Common myeloid progenitor, CD34-positive (primary cell): ENCODE measurements at regions not wholly inside any gene's neighbourhood (a gene's known extent, or its start where the extent isn't known, plus 50 kb on each side); places are given as distances from the start of the nearest gene placed in this dataset.
"Not testable (repeated sequence)": the region's sequence is repeated elsewhere in the genome, so short reads cannot be mapped to it uniquely, and the experiment has no call there.

Source experiments
- CTCF ChIA-PET: fragments of 350-600 bp; sonication (Branson Sonifier 250); formaldehyde crosslinking; loops from one replicate; lab custom pipeline; 2021; ENCODE audit warnings: antibody characterized with exemption; lab: Charles Lee
- POLR2A ChIA-PET: fragments of 350-600 bp; sonication (Branson Sonifier 250); formaldehyde crosslinking; loops from one replicate; lab custom pipeline; 2021; ENCODE audit warnings: antibody characterized with exemption; lab: Charles Lee
- DNase-seq, 3 donors: peaks; one replicate each; pipeline versions ENCODE4 v3.0.0 to v3.0.0-alpha.2; 2013
- H3K27ac ChIP-seq, 2 experiments: 1 replicate in 1 of 2; 2 replicates in 1 of 2; pipeline ENCODE4 v1.7.0; 2013; ENCODE audit warnings: inconsistent platforms in 2 of 2, low read length in 2 of 2, mild to moderate bottlenecking in 2 of 2, low read depth in 1 of 2, moderate library complexity in 1 of 2; ENCODE audit not compliant: severe bottlenecking in 2 of 2, insufficient read depth in 1 of 2, poor library complexity in 1 of 2
- H3K27me3 ChIP-seq, 5 experiments: replicated peaks in 2 of 5; 1 replicate in 3 of 5; 2 replicates in 2 of 5; pipeline versions ENCODE4 v1.6.1 to v1.7.0; 2013; ENCODE audit warnings: low read length in 4 of 5, mild to moderate bottlenecking in 2 of 5, moderate library complexity in 2 of 5, inconsistent platforms in 1 of 5; ENCODE audit not compliant: insufficient read depth in 5 of 5, control insufficient read depth in 4 of 5
- H3K36me3 ChIP-seq, 4 experiments: 1 replicate in 2 of 4; 2 replicates in 2 of 4; pipeline versions ENCODE4 v1.6.1 to v1.7.0; 2013; ENCODE audit warnings: low read length in 3 of 4, control low read depth in 1 of 4, mild to moderate bottlenecking in 1 of 4; ENCODE audit not compliant: control insufficient read depth in 4 of 4, insufficient read depth in 4 of 4
- H3K4me1 ChIP-seq, 4 experiments: 1 replicate in 3 of 4; 2 replicates in 1 of 4; pipeline versions ENCODE4 v1.6.1 to v1.7.1; 2013; ENCODE audit warnings: low read length in 3 of 4, mild to moderate bottlenecking in 3 of 4, control low read depth in 1 of 4, inconsistent platforms in 1 of 4, moderate library complexity in 1 of 4; ENCODE audit not compliant: control insufficient read depth in 4 of 4, insufficient read depth in 4 of 4; ENCODE audit errors: control extremely low read depth in 1 of 4
- H3K4me3 ChIP-seq, 7 experiments: 1 replicate in 4 of 7; 2 replicates in 3 of 7; pipeline versions ENCODE4 v1.5.1 to v1.7.0; 2013; ENCODE audit warnings: mild to moderate bottlenecking in 7 of 7, low read length in 6 of 7, moderate library complexity in 6 of 7, inconsistent platforms in 2 of 7, low read depth in 2 of 7, control low read depth in 1 of 7; ENCODE audit not compliant: insufficient read depth in 4 of 7, control insufficient read depth in 1 of 7; ENCODE audit errors: extremely low read depth in 1 of 7
- H3K9me3 ChIP-seq, 5 experiments: 1 replicate in 4 of 5; 2 replicates in 1 of 5; pipeline versions ENCODE4 v1.6.1 to v1.7.1; 2013; ENCODE audit warnings: low read length in 4 of 5, mild to moderate bottlenecking in 2 of 5, inconsistent platforms in 1 of 5, low read depth in 1 of 5, moderate library complexity in 1 of 5; ENCODE audit not compliant: control insufficient read depth in 4 of 5, insufficient read depth in 2 of 5; ENCODE audit errors: control extremely low read depth in 1 of 5
- WGBS: methylation state at CpG from one replicate; pipeline ENCODE4 v1.1.5; 2013; ENCODE audit not compliant: insufficient coverage; 5-methylcytosine and 5-hydroxymethylcytosine counted together

DNA sequence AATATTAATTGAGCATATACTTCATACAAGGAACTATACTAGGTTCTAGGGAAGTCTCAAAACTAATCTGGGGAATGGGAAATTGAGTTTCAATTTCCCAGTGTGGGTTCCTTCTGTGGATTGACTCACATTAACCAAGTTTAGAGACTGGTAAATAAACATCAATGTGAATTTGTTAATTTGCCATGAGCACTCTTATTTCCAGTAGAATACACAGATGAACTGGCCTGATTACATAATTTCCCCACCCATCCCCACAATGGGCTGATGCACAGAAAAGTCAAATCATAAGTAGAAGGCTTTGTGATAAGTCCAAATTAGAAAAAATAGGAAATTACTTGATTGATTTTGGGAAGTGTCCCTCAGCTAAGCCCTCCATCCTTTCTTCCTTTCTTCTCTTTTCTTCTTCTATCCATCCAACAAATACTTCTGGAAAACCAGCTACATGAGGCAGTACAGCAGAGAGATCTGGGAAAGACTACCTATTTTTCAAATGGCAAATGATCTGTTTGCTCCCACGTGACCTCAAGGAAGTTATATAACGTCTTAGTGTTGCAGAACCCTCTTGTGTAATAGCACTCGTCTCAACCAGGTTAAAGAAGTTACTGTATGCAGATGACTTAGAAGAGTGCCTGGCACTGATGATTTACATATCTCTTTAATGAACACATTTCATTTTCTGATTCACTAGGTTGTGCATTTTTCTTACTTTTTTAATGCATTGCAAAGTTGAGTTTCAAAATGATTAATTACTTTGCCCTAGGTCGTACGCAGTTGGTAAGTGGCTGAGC, 312.3 kb downstream of the SV2B start:
- H3K4me1 ChIP-seq: peaks cover 0 to 15% (median 7%) of the 10 kb centered on the region in 4 experiments
- peak in 2 of 3 donors; percentile 34 to 50 for DNase-seq
- 17% methylated on average over 2 of the region's 5 CpGs for WGBS
- H3K9me3 ChIP-seq: no peaks in the 10 kb centered on the region
- H3K36me3 ChIP-seq: no peaks in the 10 kb centered on the region
- H3K4me3 ChIP-seq: peak overlapping the region in 1 of 7 experiments; percentile 23
- ChIA-PET CTCF (interaction anchor here (1.5 kb wide), 1 partner anchor 20 kb away, joined by 4 read pairs; no protein-coding TSS in a partner anchor), POLR2A (no interaction called here)
- peaks cover 0 to 3% (median 0%) of the 10 kb centered on the region in 5 experiments for H3K27me3 ChIP-seq
- H3K27ac ChIP-seq: no peak overlapping the region

GRCh38 chr15:91413142-91413541, 313.1 kb downstream of the SV2B start:
- H3K27ac ChIP-seq: no peak overlapping the region
- ChIA-PET CTCF (interaction anchor here (0.7 to 1.5 kb wide), 2 partner anchors 21 to 111 kb away, joined by 3 to 4 read pairs; no protein-coding TSS in a partner anchor), POLR2A (no interaction called here)
- 92% methylated on average over 2 of the region's 2 CpGs for WGBS
- peaks cover 0 to 3% (median 0%) of the 10 kb centered on the region in 5 experiments for H3K27me3 ChIP-seq
- no peak for DNase-seq
- no peak overlapping the region for H3K4me3 ChIP-seq
- no peaks in the 10 kb centered on the region for H3K9me3 ChIP-seq
- H3K4me1 ChIP-seq: peaks cover 0 to 7% (median under 1%) of the 10 kb centered on the region in 4 experiments
- H3K36me3 ChIP-seq: no peaks in the 10 kb centered on the region

DNA sequence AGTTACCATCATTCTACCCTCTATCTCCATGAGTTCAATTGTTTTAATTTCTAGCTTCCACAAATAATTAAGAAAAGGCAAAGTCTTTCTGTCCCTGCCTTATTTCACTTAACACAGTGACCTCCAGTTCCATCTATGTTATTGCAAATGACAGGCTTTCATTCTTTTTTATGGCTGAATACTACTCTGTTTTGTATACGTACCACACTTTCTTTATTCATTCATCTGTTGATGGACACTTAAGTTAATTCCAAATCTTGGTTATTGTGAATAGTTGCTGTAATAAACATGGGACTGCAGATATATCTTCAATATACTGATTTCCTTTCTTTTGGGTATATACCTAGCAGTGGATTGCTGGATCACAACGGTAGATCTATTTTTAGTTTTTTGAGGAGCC, 314.1 kb downstream of the SV2B start:
- H3K4me3 ChIP-seq: no peak overlapping the region
- DNase-seq: no peak
- no CpG with 5 or more reads among the region's 2 CpGs for WGBS
- CTCF ChIA-PET: no interaction called here
- no peaks in the 10 kb centered on the region for H3K9me3 ChIP-seq
- H3K36me3 ChIP-seq: no peaks in the 10 kb centered on the region
- H3K27ac ChIP-seq: no peak overlapping the region
- peaks cover 0 to 7% (median 0%) of the 10 kb centered on the region in 4 experiments for H3K4me1 ChIP-seq
- H3K27me3 ChIP-seq: no peaks in the 10 kb centered on the region
- POLR2A ChIA-PET: no interaction called here

DNA sequence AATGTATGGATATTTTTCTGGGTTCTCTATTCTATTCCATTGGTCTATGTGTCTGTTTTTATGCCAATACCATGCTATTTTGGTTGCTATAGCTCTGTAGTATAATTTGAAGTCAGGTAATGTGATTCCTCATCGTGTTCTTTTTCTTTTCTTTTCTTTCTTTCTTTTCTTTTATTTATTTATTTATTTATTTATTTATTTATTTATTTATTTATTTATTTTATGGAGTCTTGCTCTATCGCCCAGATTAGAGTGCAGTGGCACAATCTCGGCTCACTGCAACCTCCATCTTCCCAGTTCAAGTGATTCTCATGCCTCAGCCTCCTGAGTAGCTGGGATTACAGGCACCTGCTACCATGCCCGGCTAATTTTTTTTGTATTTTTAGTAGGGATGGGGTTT, 315.2 kb downstream of the SV2B start:
- H3K4me1 ChIP-seq, H3K9me3 ChIP-seq, H3K27me3 ChIP-seq, H3K36me3 ChIP-seq, H3K4me3 ChIP-seq, CTCF ChIA-PET, H3K27ac ChIP-seq, POLR2A ChIA-PET, DNase-seq: not testable (repeated sequence)
- 100% methylated on average over 1 of the region's 4 CpGs for WGBS

DNA sequence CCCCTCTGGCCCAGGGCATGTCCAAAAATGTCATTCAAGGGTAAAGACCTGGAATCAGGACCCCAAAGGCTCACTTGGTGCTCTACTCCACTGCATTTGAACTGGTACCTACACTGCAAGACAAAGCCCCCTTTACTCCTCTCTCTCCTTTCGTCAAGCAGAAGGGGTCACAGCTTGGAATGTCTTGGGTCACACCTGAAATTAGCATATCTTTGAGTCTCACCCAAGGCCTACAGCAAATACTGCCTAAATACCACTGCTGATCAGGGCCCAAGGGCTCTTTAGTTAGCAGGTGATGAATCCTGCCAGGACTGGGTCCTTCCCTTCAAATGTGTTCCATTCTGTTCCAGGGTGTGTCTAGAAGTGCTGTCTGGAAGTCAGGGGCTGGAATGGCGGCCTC, 320.6 kb downstream of the SV2B start:
- no peaks in the 10 kb centered on the region for H3K27me3 ChIP-seq
- POLR2A ChIA-PET: no interaction called here
- DNase-seq: no peak
- H3K4me3 ChIP-seq: no peak overlapping the region
- H3K27ac ChIP-seq: no peak overlapping the region
- no peaks in the 10 kb centered on the region for H3K36me3 ChIP-seq
- peaks cover 0 to 4% (median 0%) of the 10 kb centered on the region in 5 experiments for H3K9me3 ChIP-seq
- CTCF ChIA-PET: no interaction called here
- H3K4me1 ChIP-seq: no peaks in the 10 kb centered on the region
- 100% methylated on average over 1 of the region's 2 CpGs for WGBS

GRCh38 chr15:91422797-91423196, 322.7 kb downstream of the SV2B start:
- ChIA-PET CTCF (no interaction called here), POLR2A (no interaction called here)
- Histone ChIP-seq H3K27me3 (no peaks in the 10 kb centered on the region), H3K4me1 (peaks cover 0 to 14% (median 5%) of the 10 kb centered on the region in 4 experiments), H3K36me3 (no peaks in the 10 kb centered on the region), H3K27ac (no peak overlapping the region), H3K4me3 (no peak overlapping the region), H3K9me3 (peaks cover 0 to 4% (median 0%) of the 10 kb centered on the region in 5 experiments)
- DNase-seq: no peak
- WGBS: no CpG with 5 or more reads among the region's 1 CpG

- ChIA-PET POLR2A (no interaction called here), CTCF (no interaction called here)
- no peak overlapping the region for H3K27ac ChIP-seq
- no peak for DNase-seq
- no peaks in the 10 kb centered on the region for H3K36me3 ChIP-seq
- H3K4me3 ChIP-seq: no peak overlapping the region
- no peaks in the 10 kb centered on the region for H3K27me3 ChIP-seq
- no CpG with 5 or more reads among the region's 1 CpG for WGBS
- H3K4me1 ChIP-seq: peaks cover 0 to 14% (median 5%) of the 10 kb centered on the region in 4 experiments
- peaks cover 0 to 4% (median 0%) of the 10 kb centered on the region in 5 experiments for H3K9me3 ChIP-seq
These were observed 323.9 kb downstream of the SV2B start for GRCh38 chr15:91424001-91424400.
